Hepatocyte (in vitro differentiated cells): ENCODE measurements at regions not wholly inside any gene's neighbourhood (a gene's known extent, or its start where the extent isn't known, plus 50 kb on each side); places are given as distances from the start of the nearest gene placed in this dataset.

Experiments used
- DNase-seq: peaks from one replicate; pipeline ENCODE4 v3.0.0-alpha.2; 2016; ENCODE audit warnings: low spot score
- H2AFZ ChIP-seq: fragments of 200-600 bp; sonication (generic); 2 replicates; pipeline ENCODE4 v1.6.0; 2016; ENCODE audit warnings: antibody characterized with exemption, mild to moderate bottlenecking
- H3K27ac ChIP-seq: fragments of 200-600 bp; sonication (generic); 2 replicates; pipeline ENCODE4 v1.5.1; 2016; ENCODE audit warnings: mild to moderate bottlenecking
- H3K27me3 ChIP-seq: fragments of 200-600 bp; sonication (generic); 2 replicates; pipeline ENCODE4 v1.6.1; 2016
- H3K36me3 ChIP-seq: fragments of 200-600 bp; sonication (generic); replicated peaks from 2 replicates; pipeline ENCODE4 v1.5.1; 2016; ENCODE audit warnings: low read depth; ENCODE audit not compliant: insufficient read depth
- H3K4me1 ChIP-seq: fragments of 200-600 bp; sonication (generic); 2 replicates; pipeline ENCODE4 v1.5.1; 2016; ENCODE audit warnings: mild to moderate bottlenecking, moderate library complexity; ENCODE audit not compliant: insufficient read depth
- H3K4me2 ChIP-seq: fragments of 200-600 bp; sonication (generic); 2 replicates; pipeline ENCODE4 v1.6.0; 2016
- H3K4me3 ChIP-seq: fragments of 200-600 bp; sonication (generic); 2 replicates; pipeline ENCODE4 v1.5.1; 2016; ENCODE audit warnings: mild to moderate bottlenecking
- H3K79me2 ChIP-seq: fragments of 200-600 bp; sonication (generic); 2 replicates; pipeline ENCODE4 v1.6.0; 2017; ENCODE audit warnings: mild to moderate bottlenecking
- H3K9me2 ChIP-seq: fragments of 200-600 bp; sonication (generic); replicated peaks from 2 replicates; pipeline ENCODE4 v1.6.0; 2017; ENCODE audit warnings: mild to moderate bottlenecking; ENCODE audit not compliant: insufficient read depth
- H3K9me3 ChIP-seq: fragments of 200-600 bp; sonication (generic); 2 replicates; pipeline ENCODE4 v1.5.1; 2016; ENCODE audit warnings: low read depth, mild to moderate bottlenecking
- H4K20me1 ChIP-seq: fragments of 200-600 bp; sonication (generic); 2 replicates; pipeline ENCODE4 v1.6.0; 2016; ENCODE audit warnings: mild to moderate bottlenecking; ENCODE audit not compliant: insufficient read depth, poor library complexity, severe bottlenecking
- EZH2 ChIP-seq: fragments of 200-600 bp; sonication (generic); IDR thresholded peaks from 2 replicates; pipeline ENCODE4 v1.6.1; 2016; ENCODE audit warnings: antibody characterized with exemption, mild to moderate bottlenecking, borderline replicate concordance
- EZH2phosphoT487 ChIP-seq: fragments of 200-600 bp; sonication (generic); IDR thresholded peaks from one replicate; pipeline ENCODE4 v1.6.1; 2018; ENCODE audit warnings: antibody characterized with exemption, mild to moderate bottlenecking, low read depth, moderate library complexity; ENCODE audit not compliant: unreplicated experiment, severe bottlenecking
- WGBS: methylation state at CpG from one replicate; pipeline ENCODE4 v1.1.6; 2016; ENCODE audit warnings: low lambda C conversion rate; ENCODE audit errors: missing lambda C conversion rate; 5-methylcytosine and 5-hydroxymethylcytosine counted together
- TF ChIP-seq, protein P1 (sequence below): fragments of 200-600 bp; sonication (generic); IDR thresholded peaks from 2 replicates; pipeline ENCODE4 v1.5.1; 2016; ENCODE audit warnings: antibody characterized with exemption, mild to moderate bottlenecking; ENCODE audit not compliant: poor library complexity

DNA sequence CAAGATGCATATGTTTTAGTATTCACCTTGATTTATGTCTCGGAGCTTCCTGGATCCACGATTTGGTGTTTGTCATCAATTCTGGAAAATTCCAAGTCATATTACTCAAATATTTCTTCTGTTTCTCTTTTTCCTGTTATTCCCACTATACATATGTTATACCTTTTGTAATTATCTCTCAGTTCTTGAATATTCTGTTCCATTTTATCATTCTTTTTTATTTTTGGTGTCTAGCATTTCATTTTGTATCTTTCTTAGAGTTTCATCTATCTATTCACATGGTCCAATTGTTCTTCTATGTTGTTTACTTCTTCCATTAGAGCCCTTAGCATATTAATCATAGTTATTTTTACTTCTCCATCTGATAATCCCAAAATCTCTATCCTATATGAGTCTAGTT, 637.8 kb upstream of the GRAMD2B start:
- TF ChIP-seq, protein P1, sequence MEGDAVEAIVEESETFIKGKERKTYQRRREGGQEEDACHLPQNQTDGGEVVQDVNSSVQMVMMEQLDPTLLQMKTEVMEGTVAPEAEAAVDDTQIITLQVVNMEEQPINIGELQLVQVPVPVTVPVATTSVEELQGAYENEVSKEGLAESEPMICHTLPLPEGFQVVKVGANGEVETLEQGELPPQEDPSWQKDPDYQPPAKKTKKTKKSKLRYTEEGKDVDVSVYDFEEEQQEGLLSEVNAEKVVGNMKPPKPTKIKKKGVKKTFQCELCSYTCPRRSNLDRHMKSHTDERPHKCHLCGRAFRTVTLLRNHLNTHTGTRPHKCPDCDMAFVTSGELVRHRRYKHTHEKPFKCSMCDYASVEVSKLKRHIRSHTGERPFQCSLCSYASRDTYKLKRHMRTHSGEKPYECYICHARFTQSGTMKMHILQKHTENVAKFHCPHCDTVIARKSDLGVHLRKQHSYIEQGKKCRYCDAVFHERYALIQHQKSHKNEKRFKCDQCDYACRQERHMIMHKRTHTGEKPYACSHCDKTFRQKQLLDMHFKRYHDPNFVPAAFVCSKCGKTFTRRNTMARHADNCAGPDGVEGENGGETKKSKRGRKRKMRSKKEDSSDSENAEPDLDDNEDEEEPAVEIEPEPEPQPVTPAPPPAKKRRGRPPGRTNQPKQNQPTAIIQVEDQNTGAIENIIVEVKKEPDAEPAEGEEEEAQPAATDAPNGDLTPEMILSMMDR, result no peak
- TF ChIP-seq EZH2 (no peak), EZH2phosphoT487 (no peak)
- 91% methylated on average over 2 of the region's 2 CpGs for WGBS

DNA sequence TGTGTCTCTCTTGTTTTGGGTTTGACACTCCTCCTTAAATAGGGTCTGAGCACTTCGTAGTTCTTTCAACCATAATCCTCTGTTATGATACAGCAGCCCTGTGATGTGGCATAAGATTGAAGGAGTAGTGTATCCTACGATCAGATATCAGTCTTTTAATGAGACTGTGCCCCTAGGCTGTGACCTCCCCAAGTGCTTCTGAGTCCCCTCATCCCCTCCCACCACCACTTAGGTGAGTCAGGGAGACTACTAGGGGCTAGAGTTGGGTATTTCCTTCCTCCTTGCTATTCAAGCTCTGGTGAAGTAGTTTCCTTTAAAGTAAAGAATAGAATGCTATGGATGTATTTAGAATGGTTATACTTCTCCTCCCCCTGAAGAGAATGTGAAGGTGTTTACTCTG, 637.2 kb upstream of the GRAMD2B start:
- WGBS, result 56% methylated on average over 2 of the region's 2 CpGs
- no peak for TF ChIP-seq EZH2phosphoT487
- TF ChIP-seq, protein P1, result no peak
- no peak for TF ChIP-seq EZH2

More for the DNA sequence above, 637.8 kb upstream of the GRAMD2B start:
- Histone ChIP-seq H3K79me2 (no peaks in the 10 kb centered on the region), H3K4me3 (no peak overlapping the region), H2AFZ (no peak overlapping the region), H3K36me3 (no peaks in the 10 kb centered on the region), H3K4me2 (no peak overlapping the region), H3K27me3 (no peaks in the 10 kb centered on the region), H3K9me3 (no peaks in the 10 kb centered on the region), H3K9me2 (no peaks in the 10 kb centered on the region), H3K4me1 (no peaks in the 10 kb centered on the region), H3K27ac (no peak overlapping the region), H4K20me1 (no peaks in the 10 kb centered on the region)
- no peak for DNase-seq

DNA sequence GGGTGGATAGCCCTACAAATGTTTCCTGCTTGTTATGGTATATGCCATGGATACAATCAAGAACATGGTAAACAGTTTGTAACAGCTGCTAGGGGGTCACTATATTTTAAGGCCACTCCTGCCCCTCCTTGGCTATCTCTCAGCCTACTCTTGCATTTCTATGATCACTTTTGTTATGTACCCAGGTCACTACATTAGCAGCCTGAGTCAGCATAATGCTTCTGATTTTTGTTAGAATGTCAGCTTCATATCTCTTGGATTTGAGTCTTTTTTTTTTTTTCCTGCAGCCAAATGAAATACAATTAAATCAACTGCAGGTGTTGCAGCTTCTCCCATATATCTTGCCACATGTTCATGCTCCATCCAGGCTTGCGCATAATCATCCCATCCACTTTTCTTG, 629.7 kb upstream of the GRAMD2B start:
- TF ChIP-seq EZH2phosphoT487 (no peak), EZH2 (no peak)
- TF ChIP-seq, protein P1, result no peak
- WGBS, result 100% methylated on average over 1 of the region's 1 CpG
- H3K27ac ChIP-seq, result no peak overlapping the region

More for the DNA sequence above, 637.2 kb upstream of the GRAMD2B start:
- no peak overlapping the region for H2AFZ ChIP-seq
- no peak for DNase-seq
- no peaks in the 10 kb centered on the region for H4K20me1 ChIP-seq
- no peaks in the 10 kb centered on the region for H3K9me3 ChIP-seq
- no peaks in the 10 kb centered on the region for H3K79me2 ChIP-seq
- no peaks in the 10 kb centered on the region for H3K36me3 ChIP-seq
- no peak overlapping the region for H3K4me2 ChIP-seq
- H3K9me2 ChIP-seq, result no peaks in the 10 kb centered on the region
- no peaks in the 10 kb centered on the region for H3K4me1 ChIP-seq
- H3K4me3 ChIP-seq, result no peak overlapping the region
- no peak overlapping the region for H3K27ac ChIP-seq
- H3K27me3 ChIP-seq, result no peaks in the 10 kb centered on the region

DNA sequence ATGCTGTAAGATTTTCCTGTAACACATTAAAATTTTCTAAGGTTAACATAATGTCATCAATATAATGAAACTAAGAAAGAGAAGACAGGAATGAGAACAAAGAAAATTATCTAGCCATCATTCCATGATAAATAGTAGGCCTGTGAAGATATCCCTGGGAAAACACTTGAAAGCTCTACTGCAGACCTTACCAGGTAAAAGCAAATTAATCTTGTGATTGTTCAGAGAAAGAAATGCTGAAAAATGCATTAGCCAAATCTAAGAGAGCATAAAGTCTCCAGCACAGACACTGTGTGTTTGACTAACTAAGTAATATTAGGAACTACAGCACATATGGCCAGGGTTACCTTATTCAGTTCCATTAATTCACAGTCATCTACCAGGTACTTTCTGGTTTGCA, 628.3 kb upstream of the GRAMD2B start:
- Histone ChIP-seq H3K9me2 (no peaks in the 10 kb centered on the region), H3K27me3 (no peaks in the 10 kb centered on the region), H3K4me2 (no peak overlapping the region), H3K27ac (no peak overlapping the region), H4K20me1 (no peaks in the 10 kb centered on the region), H3K36me3 (no peaks in the 10 kb centered on the region), H3K9me3 (no peaks in the 10 kb centered on the region), H2AFZ (no peak overlapping the region), H3K4me1 (no peaks in the 10 kb centered on the region), H3K79me2 (no peaks in the 10 kb centered on the region), H3K4me3 (no peak overlapping the region)
- no peak for TF ChIP-seq EZH2phosphoT487
- DNase-seq, result no peak

More for the DNA sequence above, 629.7 kb upstream of the GRAMD2B start:
- Histone ChIP-seq H3K36me3 (no peaks in the 10 kb centered on the region), H3K4me1 (no peaks in the 10 kb centered on the region), H3K79me2 (no peaks in the 10 kb centered on the region), H4K20me1 (no peaks in the 10 kb centered on the region), H3K27me3 (no peaks in the 10 kb centered on the region), H3K9me3 (no peaks in the 10 kb centered on the region), H3K9me2 (no peaks in the 10 kb centered on the region), H3K4me2 (no peak overlapping the region), H3K4me3 (no peak overlapping the region), H2AFZ (no peak overlapping the region)
- DNase-seq, result no peak
